Tibial artery (tissue), 4 donors: ENCODE measurements at regions not wholly inside any gene's neighbourhood (a gene's known extent, or its start where the extent isn't known, plus 50 kb on each side); places are given as distances from the start of the nearest gene placed in this dataset.

Experiments used
- DNase-seq, 2 donors: peaks; one replicate each; pipeline ENCODE4 v3.0.0-alpha.2; 2019
- H3K27ac ChIP-seq, 2 donors: fragments of 200-600 bp; sonication (generic) in 1 of 2; 1 replicate in 1 of 2; 2 replicates in 1 of 2; pipeline ENCODE4 v1.5.1; 2018 to 2019; ENCODE audit warnings: mild to moderate bottlenecking in 1 of 2
- H3K27me3 ChIP-seq, 2 donors: fragments of 200-600 bp; sonication (generic) in 1 of 2; one replicate each; pipeline versions ENCODE4 v1.5.1 to v1.6.0; 2016 to 2019
- H3K36me3 ChIP-seq, 3 donors: fragments of 200-600 bp; sonication (generic) in 2 of 3; one replicate each; pipeline ENCODE4 v1.5.1; 2016 to 2019; ENCODE audit warnings: mild to moderate bottlenecking in 2 of 3
- H3K4me1 ChIP-seq, 4 donors: fragments of 200-600 bp; sonication (generic) in 2 of 4; 1 replicate in 3 of 4; 2 replicates in 1 of 4; pipeline ENCODE4 v1.5.1; 2016 to 2019
- H3K4me3 ChIP-seq, 2 donors: fragments of 200-600 bp; sonication (generic) in 1 of 2; 1 replicate in 1 of 2; 2 replicates in 1 of 2; pipeline ENCODE4 v1.5.1; 2018 to 2019; ENCODE audit warnings: mild to moderate bottlenecking in 2 of 2
- H3K9me3 ChIP-seq, 3 donors: fragments of 200-600 bp; sonication (generic) in 1 of 3; one replicate each; pipeline ENCODE4 v1.5.1; 2016 to 2019
- CTCF ChIP-seq, 2 experiments: fragments of 200-600 bp in 1 of 2; fragments of 450-650 bp in 1 of 2; IDR thresholded peaks; one replicate each; pipeline ENCODE4 v1.5.1; 2017 to 2019; ENCODE audit warnings: antibody characterized with exemption in 2 of 2, mild to moderate bottlenecking in 1 of 2, moderate library complexity in 1 of 2
- intact Hi-C: fragments of 100-400 bp; cut with DNase I; formaldehyde crosslinking; loops from one replicate; pipeline ENCODE4 v1.15.0; 2023; ENCODE audit warnings: low total_unique reads

GRCh38 chr6:95784019-95784418 is 206.7 kb downstream of the MANEA start:
- Histone ChIP-seq H3K36me3 (no peaks in the 10 kb centered on the region), H3K4me3 (no peak overlapping the region), H3K4me1 (no peaks in the 10 kb centered on the region), H3K27me3 (no peaks in the 10 kb centered on the region), H3K27ac (no peak overlapping the region), H3K9me3 (no peaks in the 10 kb centered on the region)
- TF ChIP-seq CTCF (IDR thresholded peaks at IDR 0.05): no peak
- intact Hi-C loops: no loop called here
- no peak for DNase-seq

- intact Hi-C loops: no loop called here
- no peak for DNase-seq
- no peaks in the 10 kb centered on the region for H3K9me3 ChIP-seq
- H3K4me3 ChIP-seq: no peak overlapping the region
- H3K27ac ChIP-seq: no peak overlapping the region
- H3K4me1 ChIP-seq: no peaks in the 10 kb centered on the region
- no peak for TF ChIP-seq CTCF (IDR thresholded peaks at IDR 0.05)
- no peaks in the 10 kb centered on the region for H3K27me3 ChIP-seq
- no peaks in the 10 kb centered on the region for H3K36me3 ChIP-seq
Measured at GRCh38 chr6:95784869-95785268, 207.5 kb downstream of the MANEA start.

- Histone ChIP-seq H3K4me1 (no peaks in the 10 kb centered on the region), H3K27me3 (no peaks in the 10 kb centered on the region), H3K36me3 (no peaks in the 10 kb centered on the region), H3K27ac (no peak overlapping the region), H3K9me3 (no peaks in the 10 kb centered on the region), H3K4me3 (no peak overlapping the region)
- no peak for TF ChIP-seq CTCF (IDR thresholded peaks at IDR 0.05)
- no peak for DNase-seq
- intact Hi-C loops: no loop called here
Measured at GRCh38 chr6:95785785-95786184, 208.4 kb downstream of the MANEA start.

GRCh38 chr6:95786802-95787201 is 209.5 kb downstream of the MANEA start:
- intact Hi-C loops: no loop called here
- Histone ChIP-seq H3K36me3 (no peaks in the 10 kb centered on the region), H3K27me3 (no peaks in the 10 kb centered on the region), H3K4me1 (no peaks in the 10 kb centered on the region), H3K9me3 (no peaks in the 10 kb centered on the region), H3K27ac (no peak overlapping the region), H3K4me3 (no peak overlapping the region)
- TF ChIP-seq CTCF (IDR thresholded peaks at IDR 0.05): no peak
- DNase-seq: no peak

- DNase-seq: no peak
- no peak overlapping the region for H3K27ac ChIP-seq
- H3K36me3 ChIP-seq: no peaks in the 10 kb centered on the region
- H3K4me1 ChIP-seq: no peaks in the 10 kb centered on the region
- H3K9me3 ChIP-seq: no peaks in the 10 kb centered on the region
- TF ChIP-seq CTCF (IDR thresholded peaks at IDR 0.05): no peak
- intact Hi-C loops: no loop called here
- no peak overlapping the region for H3K4me3 ChIP-seq
- H3K27me3 ChIP-seq: no peaks in the 10 kb centered on the region
Measured at GRCh38 chr6:95790787-95791186, 213.5 kb downstream of the MANEA start.

GRCh38 chr6:95794749-95795148 is 217.4 kb downstream of the MANEA start:
- Histone ChIP-seq H3K27ac (no peak overlapping the region), H3K4me3 (no peak overlapping the region), H3K36me3 (no peaks in the 10 kb centered on the region), H3K9me3 (no peaks in the 10 kb centered on the region), H3K27me3 (no peaks in the 10 kb centered on the region), H3K4me1 (no peaks in the 10 kb centered on the region)
- intact Hi-C loops: no loop called here
- DNase-seq: no peak
- no peak for TF ChIP-seq CTCF (IDR thresholded peaks at IDR 0.05)
